NCI-H1092 treated with DMSO at 0.1 percent for 48 hours (cell line): ENCODE measurements at regions not wholly inside any gene's neighbourhood (a gene's known extent, or its start where the extent isn't known, plus 50 kb on each side); places are given as distances from the start of the nearest gene placed in this dataset.

ENCODE experiments used
- DNase-seq: peaks from one replicate; lab custom pipeline; 2025; lab: John Stamatoyannopoulos, UW

DNA sequence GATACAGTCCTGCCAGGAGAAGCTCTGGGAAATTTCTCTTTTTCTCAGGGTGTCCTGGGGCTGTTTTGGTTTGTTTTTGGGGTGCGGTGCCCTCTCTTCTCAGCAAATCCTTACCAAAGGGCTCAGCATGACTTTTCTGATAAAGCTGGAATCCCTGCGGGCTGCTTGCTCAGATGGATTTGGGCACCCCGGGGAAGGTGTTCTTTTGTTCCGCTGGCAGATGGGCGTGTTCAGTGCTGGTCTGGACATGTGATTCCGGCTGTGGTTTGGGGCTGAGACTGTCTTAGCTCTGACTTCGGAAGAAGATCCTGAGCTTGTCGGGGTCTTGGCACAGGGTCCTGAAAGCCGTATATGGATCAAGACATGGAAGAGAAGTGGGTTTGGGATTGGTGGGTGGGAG lies 134.2 kb upstream of the SPRED2 start:
- DNase-seq = no peak

DNA sequence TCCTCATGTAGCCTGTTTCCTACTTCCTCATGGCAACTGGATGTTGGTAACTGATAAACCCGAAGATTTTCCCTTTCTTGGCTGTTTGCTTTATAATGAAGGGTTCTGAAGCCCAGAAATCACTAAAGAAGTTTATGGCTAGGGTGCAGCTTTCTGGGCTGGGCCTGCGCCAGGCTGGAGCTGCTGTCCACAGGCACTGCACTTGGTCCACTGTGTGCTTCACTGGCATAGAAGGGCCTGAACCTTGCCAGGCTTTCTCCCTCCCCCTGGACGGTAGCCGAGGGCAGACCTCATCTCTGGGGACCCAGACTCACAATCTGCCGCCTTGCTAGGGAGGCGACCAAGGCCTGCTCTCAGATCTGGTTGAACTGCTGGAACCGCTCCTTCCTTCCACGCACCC lies 133.3 kb upstream of the SPRED2 start:
- DNase-seq = no peak

DNA sequence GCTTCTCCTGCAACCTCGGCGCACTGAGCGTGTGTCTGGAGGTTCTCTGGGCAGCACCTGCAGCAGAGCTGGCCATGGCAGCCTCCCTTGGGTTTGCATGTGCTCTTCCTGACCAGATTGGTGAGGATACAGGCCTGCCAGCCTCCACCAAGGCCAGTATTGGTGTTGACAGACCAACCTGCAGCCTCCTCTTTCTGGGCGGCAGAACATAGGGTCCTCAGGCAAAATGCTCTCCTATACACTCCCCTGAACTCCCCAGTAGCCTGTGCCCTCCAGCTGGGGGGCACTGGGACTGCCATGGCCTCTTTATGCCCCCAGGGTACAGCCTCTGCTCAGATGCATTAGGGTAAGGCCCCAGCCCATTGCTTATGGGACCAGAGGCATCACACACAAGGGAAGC lies 131.9 kb upstream of the SPRED2 start:
- no peak for DNase-seq

DNA sequence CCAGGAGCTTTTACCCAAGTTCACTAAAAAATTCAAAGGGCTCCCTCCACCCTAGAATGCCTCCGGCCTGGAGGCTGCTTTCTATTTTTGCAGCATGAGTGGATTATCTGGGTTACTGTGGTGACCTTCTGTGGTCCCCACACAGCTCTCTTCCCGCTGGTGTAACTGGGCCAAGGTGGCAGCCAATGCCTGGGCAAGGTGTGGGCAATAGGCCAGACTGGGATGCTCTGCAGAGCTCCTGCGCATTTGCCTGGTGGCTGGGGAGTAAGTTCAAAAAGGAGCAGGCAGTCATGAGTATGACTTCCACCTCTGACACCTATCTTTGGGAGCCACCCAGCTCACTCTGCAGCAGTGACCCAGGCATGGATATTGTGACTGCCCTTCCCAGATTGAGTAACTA lies 130.5 kb upstream of the SPRED2 start:
- DNase-seq = no peak

DNA sequence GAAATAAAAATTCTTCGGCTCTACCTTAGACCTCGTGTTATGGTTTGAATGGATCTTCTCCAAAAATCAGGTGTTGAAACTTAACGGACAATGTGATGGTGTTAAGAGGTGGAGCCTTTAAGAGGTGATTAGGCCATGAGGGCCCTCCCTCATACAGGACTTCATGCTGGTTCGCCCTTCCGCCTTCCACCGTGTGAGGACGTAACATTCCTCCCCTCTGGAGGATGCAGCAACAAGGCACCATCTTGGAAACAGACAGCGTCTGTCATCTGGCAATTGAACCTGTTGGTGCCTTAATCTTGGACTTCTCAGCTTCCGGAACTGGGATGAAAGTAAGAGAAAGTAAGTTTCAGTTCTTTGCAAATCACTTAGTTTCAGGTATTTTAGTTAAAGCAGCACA lies 126.3 kb upstream of the SPRED2 start:
- no peak for DNase-seq

DNA sequence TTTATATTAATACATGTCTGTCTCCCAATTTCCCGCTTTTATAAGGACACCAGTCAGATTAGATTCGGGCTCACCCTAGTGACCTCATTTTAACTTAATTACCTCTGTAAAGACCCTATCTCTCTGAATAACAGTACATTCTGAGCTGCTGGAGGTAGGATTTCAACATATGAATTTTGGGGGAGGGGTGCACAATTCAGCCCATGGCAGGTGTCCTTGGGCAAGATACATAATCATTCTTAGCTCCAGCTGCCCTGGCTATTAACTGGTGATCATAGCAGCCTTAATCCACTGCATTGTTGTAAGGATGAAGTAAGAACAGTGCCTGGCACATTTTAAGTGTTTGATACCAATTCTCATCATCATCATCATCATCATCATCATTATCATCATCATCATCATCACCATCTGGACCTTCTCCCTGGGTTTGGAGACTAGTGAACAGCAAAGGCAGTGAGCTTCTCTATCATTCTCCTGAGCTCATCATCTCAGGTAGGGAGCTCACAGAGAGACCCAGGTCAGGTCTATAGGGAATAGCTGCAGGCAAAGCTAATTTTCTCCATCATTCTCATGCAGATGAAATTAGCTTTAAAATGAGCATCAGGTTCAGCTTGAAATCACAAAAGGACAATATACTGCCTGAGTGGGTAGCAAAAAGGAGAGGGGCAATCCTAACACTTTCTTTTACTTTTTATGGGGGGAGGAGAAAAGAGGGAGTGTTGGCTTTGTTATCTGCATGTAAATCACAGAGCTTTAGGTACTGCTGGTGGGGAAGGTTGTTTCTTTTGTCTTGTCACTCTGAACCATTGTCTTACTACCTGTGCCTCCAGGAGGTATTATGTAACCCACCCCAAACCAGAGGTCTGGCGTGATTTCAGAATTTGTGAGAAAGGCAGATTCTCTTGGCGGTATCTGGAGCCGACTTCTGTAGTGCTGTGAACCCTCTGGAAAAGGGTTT lies 125.5 kb upstream of the SPRED2 start:
- no peak for DNase-seq

DNA sequence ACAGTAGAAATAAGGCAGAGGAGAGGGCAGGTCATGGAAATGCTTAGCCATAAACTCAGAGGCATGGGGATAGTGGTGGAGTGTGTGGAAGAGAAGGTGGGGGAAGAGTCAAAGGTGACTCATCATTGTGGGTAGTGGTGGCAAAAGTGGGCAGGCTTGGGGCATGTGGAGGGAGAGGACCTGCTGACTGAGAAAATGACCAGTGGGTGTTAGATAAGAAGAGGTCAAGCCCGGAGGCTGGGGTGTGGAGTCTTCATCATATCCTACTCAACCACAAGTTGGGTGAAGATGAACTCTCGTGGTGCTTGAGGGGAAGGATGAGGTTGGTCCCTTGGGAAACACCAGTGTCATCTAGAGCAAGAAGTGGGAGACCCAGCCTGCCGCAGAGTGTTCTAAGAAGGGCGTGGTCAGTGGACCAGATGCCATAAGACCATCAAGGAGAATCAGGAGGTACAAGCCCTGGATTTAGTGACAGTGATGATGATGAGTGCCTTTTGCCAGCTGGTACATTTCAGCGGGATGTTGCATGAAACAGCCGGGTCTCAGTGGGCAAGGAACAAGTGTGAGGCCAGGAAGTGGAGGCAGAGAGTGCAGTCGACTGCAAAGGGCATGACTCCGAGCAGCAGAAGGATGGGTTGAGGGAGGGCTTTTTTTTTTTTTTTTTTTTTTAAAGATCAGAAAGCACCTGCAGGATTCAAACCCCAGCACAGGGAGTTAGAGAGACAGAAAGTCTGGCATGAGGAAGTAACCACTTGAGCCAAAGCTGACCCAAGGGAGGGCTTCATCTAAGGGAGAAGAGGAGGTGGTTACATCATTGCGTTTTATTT lies 122.6 kb upstream of the SPRED2 start:
- DNase-seq = no peak

DNA sequence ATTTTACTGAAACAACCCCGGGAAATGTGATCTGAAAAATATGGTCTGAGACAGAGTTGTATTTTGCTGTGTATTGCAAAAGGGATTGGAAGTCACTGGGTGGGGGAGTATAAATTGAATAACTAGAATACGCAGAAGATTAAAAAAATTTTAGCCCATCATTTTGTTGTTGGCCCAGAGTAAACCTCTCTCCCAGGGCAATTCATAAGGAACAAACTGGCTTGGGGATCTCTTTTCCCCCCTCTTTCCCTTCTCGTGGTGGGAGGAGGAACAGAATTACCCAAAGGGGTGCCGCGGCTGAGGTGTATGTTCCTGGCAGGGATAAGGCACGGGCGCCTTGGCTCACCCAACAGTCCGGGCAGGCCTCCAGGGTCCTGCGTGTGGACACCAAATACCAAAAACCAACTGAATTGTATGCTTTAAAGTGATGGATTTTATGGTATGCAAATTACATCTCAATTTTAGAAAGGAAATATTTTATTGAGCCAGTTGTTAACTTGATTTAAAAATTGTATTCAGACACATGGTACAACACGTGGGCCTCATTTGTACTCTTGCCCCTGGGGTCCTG lies 121.2 kb upstream of the SPRED2 start:
- DNase-seq = no peak

DNA sequence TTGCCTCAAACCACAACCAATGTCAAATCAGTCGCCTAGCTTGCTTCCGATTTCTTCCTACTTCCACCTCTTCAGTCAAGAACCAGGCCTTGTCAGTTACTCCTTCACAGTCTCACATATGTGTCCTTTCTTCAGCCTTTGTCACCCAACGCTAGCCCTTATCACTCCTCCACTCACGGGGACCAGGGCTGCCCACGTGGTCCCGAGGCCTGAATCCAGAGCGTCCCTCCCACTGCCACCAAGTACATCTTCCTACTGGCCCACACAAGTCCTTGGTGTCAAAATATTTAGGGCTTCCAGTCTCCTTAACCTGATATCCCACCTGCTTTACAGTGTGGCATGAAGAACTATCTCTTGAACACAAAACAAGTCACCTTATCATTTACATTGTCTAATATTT lies 119.1 kb upstream of the SPRED2 start:
- DNase-seq = no peak

DNA sequence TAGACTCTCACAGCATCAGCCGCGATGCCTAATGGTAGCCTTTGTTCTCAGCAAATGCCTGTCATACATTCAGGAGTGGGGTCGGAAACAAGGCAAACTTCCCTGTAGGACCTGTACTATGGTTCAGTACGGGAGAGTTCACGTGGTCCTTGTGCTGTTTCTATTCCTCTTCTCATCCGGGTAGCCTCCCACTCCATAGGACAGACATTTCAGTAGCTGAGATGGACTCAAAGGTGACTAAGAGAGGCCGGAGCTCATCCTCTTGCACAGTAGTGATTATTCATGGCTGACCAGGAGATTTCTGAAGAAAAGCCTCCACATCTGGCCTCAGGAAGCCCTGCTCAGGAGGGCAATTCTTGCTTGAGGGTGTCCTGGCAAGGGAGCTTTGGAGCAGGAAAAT lies 117.8 kb upstream of the SPRED2 start:
- no peak for DNase-seq

DNA sequence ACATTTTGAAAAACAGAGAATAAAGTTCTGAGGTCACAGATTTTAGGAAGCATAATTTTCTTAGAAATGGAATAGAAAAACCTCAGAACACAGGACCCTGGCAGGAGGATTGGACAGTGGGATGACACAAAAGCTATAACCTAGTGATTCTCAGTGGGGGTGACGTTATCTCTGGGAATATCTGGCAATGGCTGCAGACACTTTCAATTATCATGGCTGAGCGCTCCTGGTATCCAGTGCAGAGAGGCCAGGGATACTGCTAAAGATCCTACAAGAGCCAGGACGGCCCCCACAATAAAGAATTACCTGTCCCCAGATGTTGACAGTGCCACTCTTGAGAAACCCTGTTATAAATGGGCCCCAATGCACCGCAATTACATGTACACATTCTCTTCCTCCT lies 117.2 kb upstream of the SPRED2 start:
- no peak for DNase-seq

DNA sequence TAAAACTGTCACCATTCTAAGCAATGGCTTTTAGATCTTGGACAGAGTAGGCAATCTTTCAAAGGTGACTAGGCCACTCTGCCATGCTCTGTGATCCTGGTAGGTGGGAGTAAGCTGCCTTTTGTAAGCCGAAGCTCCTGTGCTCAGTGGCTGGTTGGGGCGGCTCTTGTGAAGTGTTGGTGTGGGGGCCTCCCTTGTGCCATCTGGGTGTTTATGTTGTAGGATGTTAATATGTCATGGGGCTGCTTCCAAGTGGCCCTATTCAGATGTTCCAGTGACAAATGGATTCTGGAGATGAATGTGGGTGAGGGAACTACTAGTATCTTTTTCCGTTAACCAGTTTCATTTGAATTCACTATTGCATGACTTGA lies 116.8 kb upstream of the SPRED2 start:
- DNase-seq = no peak

DNA sequence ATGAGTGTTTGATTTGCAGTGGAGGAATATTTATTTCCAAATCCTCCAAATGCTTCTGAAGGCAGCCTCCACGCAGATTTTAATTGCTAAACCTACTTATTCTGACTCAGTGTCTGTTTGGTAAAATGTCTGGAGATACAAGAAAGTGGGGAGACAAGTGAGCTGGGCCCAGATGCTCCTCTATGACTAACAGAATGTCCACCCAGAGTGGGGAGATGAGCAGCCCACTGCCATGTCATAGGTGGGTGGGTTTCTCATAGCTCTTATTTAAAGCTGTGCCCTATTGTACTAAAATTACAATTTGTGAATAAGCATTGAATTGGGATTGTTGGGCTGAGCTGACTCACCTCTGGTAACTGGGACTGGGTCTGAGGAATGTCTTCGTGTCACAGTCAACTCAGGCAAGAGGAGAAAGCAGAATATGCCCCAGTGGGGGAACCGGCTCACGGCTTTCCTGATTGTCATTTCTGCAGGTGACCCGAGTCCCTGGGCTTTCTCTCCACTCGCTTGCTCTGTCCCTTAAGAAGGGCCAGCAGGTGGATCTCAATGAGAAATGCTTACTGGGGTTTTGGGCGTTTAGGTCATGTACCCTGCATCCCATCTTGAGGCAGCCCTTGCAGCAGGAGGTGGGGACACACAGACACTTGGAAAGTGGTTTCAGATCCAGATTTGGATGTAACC lies 116.3 kb upstream of the SPRED2 start:
- no peak for DNase-seq

DNA sequence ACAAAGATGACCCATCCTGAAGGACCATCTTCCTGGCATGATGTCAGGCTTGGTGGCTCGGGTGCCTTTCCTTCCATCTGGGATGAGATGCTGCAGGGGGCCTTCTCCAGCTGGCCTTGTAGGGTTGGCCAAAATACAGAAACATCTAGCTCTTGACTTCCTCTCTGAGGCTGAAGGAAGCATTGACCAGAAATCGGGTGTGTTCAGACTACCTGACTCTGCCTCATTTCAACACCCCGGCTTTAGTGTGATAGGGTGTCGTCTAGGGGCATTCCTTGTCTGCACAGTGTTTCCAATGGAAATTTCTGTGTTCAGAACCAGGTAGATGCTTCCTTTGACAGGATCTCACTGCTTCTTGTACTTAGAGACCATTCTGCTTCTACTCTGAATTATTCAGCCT lies 115.7 kb upstream of the SPRED2 start:
- no peak for DNase-seq

DNA sequence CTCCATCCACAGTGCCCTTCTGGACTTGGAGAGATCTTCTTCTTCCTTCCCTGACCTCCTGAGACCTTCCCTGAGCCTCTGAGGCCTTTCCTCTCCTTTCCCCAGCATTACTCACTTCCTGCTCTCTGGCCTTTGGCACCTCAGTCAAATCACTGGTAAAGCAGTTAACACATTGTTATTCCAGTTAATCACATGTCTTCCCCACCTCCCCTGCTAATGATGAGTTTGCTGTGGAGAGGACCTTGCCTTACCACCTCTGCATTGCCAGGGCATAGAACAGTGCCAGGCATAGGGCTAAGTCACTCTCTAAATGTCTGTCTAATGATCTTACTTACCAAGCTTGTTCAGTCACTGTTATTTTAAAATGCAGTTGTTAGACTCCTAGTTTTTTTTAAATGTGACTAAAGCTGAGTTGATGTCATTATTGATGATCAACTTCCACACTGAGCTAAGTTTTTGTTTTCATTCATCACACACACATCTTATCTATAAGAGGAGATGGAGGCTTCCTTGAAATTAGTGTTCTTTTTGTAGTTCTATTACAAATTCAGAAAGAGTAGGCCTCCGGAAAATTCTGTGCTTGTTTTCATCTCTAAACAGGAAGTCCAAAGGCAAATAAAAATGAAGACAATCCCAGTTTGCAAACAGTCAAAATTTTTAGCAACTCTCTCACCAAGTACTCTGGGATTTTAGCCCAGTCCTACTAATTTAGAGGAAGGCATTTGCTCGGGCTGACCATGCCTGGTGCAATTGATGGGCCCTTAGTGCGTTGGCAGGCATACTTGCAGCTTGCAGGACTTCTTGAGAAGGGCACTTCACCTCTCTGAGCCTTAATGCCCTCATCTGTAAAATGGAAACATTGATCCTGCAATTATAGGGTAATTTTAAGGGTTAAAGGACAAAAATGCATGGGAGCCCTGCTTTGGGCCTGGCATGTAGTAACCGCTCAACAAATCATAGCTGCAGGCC lies 113.7 kb upstream of the SPRED2 start:
- no peak for DNase-seq

DNA sequence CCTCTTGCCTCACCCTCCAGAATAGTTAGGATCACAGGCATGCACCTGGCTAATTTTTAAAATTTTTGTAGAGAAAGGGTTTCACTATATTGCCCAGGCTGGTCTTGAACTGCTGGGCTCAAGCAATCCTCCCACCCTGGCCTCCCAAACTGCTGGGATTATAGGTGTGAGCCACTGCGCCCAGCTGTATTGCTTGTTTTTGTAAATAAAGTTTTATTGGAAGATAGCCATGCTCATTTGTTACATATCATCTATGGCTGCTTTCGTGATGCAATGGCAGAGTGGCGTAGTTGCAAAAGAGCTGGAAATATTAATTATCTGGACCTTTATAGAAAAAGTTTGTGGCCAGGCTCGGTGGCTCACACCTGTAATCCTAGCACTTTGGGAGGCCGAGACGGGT lies 109.4 kb upstream of the SPRED2 start:
- DNase-seq = no peak

DNA sequence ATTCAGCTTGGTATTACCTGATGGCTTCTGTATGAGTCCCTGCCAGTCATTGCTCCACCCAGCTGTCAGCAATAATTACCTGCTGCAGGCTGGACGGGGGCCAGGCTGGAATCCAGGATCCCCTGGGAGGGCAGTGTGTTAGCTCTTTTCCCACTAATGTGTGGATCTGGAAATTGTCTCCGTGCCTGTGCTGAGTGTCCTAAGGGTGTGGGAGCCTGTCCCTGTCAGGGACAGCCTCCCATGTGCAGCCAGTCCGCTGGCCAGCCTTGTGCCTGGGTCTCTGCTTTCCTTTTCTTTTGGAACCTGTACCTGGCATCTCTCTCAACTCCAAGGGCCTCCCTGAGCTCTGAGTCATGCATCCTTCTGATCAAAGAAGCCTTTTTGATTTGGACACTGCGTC lies 107.2 kb upstream of the SPRED2 start:
- no peak for DNase-seq

DNA sequence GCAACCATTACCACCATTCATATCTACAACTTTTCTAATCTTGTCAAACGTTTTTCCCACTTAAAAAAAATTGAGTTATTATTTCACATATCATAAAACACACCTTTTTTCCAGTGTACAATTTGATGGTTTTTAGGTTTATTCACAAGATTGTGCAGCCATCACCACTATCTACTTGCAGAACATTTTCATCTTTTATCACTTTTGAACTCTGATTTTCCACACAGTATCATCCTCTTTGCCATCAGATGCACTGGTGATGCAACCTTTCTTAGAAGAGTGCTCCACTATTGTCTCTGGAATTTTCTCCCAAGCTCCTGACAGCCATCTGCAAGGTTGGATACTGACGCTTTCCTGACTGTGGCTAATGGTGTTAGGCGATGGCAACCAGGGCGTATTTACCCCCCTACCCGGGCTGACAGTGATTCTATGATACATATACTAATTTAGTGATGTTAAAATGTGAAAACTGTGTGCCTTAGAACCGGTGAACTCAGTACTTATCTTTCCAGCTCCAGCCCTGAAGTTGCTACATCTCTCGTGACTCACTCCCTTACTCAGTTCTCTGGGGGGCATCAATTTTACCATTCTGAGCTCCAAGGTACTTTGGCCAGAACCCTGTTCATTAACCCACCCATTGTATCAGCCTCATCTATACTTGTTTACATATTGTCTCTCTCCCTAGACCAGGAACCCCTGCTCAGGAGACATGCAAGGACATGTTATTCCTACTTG lies 105.4 kb upstream of the SPRED2 start:
- DNase-seq = no peak

DNA sequence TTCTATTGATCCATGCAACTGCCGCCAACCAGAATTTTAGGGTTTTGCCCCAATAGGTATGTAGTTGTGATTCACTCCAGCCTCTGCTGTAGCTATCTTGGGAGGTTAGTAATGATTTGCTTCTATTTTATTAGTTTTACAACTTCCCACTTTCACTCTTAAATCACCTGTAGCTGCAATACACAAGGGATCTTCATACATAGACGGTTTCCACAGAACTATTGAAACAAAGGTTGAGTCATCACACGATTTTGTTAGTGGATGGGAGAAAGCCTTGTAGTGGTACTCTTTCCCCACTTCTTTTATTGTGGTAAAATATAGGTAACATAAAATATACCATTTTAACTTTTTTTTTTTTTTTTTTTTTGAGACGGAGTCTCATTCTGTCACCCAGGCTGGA lies 104.2 kb upstream of the SPRED2 start:
- no peak for DNase-seq

DNA sequence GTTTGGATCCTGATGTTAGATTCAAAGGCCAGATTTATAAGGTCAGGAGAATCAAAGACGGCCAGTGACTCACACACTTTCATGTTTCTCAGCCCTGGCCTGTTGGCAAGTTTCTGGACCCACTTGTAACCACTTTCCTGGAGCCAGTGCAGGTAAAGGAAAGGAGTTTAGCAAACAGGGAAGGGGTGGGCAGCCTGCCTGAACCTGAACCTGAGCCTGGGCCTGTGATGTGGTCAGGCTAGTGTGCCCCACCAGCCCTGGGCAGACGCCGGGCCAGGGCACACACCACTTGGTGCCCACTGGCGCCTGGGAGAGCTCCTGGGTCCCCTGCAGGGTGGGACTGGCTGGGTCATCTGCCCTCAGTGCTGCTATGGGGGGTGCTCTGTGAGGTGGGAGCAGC lies 100.5 kb upstream of the SPRED2 start:
- DNase-seq = no peak

DNA sequence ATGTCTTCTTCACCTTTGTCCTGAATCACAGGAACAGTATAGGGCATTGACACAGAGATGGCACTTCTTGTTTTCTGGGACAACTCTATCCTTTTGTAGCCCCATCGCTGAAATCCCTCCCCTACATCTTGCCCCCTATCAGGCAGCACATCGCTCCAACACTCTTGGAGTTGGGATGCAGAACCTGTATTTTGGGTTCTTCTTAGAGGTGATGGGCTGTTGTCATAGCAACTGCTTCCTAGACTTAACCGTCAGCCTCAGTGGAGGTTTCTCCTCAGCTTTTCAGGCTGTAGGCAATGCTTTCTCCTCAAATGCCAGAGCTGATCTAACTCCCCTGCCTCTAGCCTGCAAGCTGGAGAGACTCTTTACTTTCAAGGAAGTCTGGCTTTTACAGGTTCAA lies 99.9 kb upstream of the SPRED2 start:
- DNase-seq = no peak
